Adrenal gland (tissue), 5 donors: ENCODE measurements at regions not wholly inside any gene's neighbourhood (a gene's known extent, or its start where the extent isn't known, plus 50 kb on each side); places are given as distances from the start of the nearest gene placed in this dataset.

Experiments
- CTCF ChIP-seq, 6 experiments: fragments of 450-650 bp in 4 of 6; fragments of 200-600 bp in 2 of 6; sonication (generic) in 1 of 6; IDR thresholded peaks; 1 replicate in 5 of 6; 2 replicates in 1 of 6; pipeline versions ENCODE4 v1.5.1 to v1.8.0; 2016 to 2021; ENCODE audit warnings: antibody characterized with exemption in 6 of 6, mild to moderate bottlenecking in 2 of 6, moderate library complexity in 1 of 6
- POLR2A ChIP-seq, 2 donors: fragments of 450-650 bp; IDR thresholded peaks; one replicate each; pipeline ENCODE4 v1.6.1; 2017; ENCODE audit warnings: antibody characterized with exemption in 2 of 2, mild to moderate bottlenecking in 2 of 2, moderate library complexity in 1 of 2
- donor health status: DM: no; HTN: no; CAD: no.

GRCh38 chr9:73558471-73558870, 406.8 kb downstream of the ANXA1 start:
- no peak for TF ChIP-seq POLR2A (IDR thresholded peaks at IDR 0.05)
- no peak for TF ChIP-seq CTCF (IDR thresholded peaks at IDR 0.05)
